ENCODE measurements at regions not wholly inside any gene's neighbourhood (a gene's known extent, or its start where the extent isn't known, plus 50 kb on each side); places are given as distances from the start of the nearest gene placed in this dataset.

DNA sequence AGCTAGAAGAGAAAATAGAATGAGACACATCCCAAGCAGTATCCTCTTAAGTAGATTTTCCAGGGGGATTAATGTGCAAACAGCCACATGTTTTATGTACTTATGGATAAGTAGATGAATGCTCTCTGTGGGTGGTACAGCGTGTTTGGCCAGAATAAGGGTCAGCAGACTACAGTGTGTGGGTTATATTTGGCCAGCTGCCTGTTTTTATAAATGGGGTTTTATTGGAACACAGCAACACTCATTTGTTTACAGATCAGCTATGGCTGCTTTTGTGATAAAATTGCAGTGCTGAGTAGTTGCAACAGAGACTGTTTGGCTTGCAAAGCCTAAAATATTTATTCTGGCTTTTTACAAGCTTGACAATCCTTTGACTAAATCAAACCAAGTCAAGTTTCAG lies 780.2 kb upstream of the SEL1L start:
- TF ChIP-seq Cebpa-rat (IDR thresholded peaks at IDR 0.05), result no peak
- H3K36me3 ChIP-seq, result no peaks in the 10 kb centered on the region
- H3K27me3 ChIP-seq, result no peaks in the 10 kb centered on the region
- H3K9me3 ChIP-seq (replicated peaks in 1 of 11), result peaks cover 11 to 21% (median 15%) of the 10 kb centered on the region in 11 experiments
- no peak overlapping the region for H3K4me2 ChIP-seq
- no peaks in the 10 kb centered on the region for H3K4me1 ChIP-seq
- H3K4me3 ChIP-seq, result no peak overlapping the region
- H4K20me1 ChIP-seq, result no peaks in the 10 kb centered on the region
- no peak overlapping the region for H3K27ac ChIP-seq
- no peak overlapping the region for H3K9ac ChIP-seq

DNA sequence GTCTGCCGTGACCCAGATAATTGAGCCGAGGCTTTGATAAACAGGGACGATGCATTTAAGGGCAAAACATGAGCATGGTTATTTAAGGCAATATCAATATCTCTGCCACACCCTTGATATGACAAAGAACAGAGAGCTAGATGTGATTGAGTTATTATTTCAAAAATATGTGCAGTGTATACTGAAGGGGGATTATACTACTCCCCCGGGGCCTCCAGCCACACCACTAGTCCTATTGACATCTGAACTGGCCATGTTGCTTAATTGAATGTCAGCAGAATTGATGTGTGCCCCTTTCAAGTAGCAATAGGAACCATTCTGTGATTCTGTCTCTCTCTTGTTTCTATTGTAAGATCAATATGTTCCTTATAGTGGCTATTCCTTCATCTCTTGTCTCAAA lies 794.8 kb upstream of the SEL1L start:
- H4K20me1 ChIP-seq, result no peaks in the 10 kb centered on the region
- H3K4me1 ChIP-seq, result no peaks in the 10 kb centered on the region
- peaks cover 7 to 17% (median 12%) of the 10 kb centered on the region in 11 experiments; a peak in 13 of 22 replicates for H3K9me3 ChIP-seq (replicated peaks in 1 of 11)
- no peak overlapping the region for H3K9ac ChIP-seq
- H3K36me3 ChIP-seq, result no peaks in the 10 kb centered on the region
- no peak overlapping the region for H3K4me2 ChIP-seq
- no peak for TF ChIP-seq Cebpa-rat (IDR thresholded peaks at IDR 0.05)
- H3K27me3 ChIP-seq, result no peaks in the 10 kb centered on the region
- no peak overlapping the region for H3K4me3 ChIP-seq
- H3K27ac ChIP-seq, result no peak overlapping the region

DNA sequence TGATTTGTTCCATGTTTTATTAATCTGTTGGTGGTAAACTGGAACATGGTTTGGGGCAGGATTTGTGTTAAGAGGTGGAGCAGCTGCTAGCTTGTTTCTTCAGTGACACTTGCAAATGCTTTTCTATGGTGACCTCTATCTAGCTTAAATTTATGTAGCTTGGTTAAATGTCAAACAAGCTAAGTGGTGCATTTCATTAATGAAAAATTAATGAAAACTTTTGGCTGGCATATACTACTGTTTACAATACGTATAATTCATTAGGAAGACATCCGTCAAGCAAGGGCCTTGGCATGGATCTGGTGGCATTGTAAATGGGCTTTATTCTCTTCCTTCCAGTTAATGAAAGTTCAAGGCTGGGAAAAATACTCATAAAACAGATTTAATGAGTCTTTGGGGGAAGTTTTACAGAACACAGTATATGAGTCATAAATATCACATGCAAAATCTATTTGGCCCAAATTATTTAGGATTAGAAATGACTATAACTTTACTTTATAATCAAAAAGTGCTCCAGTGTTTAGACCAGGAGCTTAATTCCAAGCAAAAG lies 807.7 kb upstream of the SEL1L start:
- H3K36me3 ChIP-seq, result no peaks in the 10 kb centered on the region
- no peaks in the 10 kb centered on the region; a peak in 1 of 22 replicates for H3K9me3 ChIP-seq (replicated peaks in 1 of 11)
- no peak overlapping the region for H3K27ac ChIP-seq
- no peak for TF ChIP-seq Cebpa-rat (IDR thresholded peaks at IDR 0.05)
- H3K27me3 ChIP-seq, result no peaks in the 10 kb centered on the region
- H3K4me2 ChIP-seq, result no peak overlapping the region
- H3K4me3 ChIP-seq, result no peak overlapping the region
- peaks cover 0 to 16% (median 0%) of the 10 kb centered on the region in 10 experiments; a peak in 2 of 20 replicates for H3K4me1 ChIP-seq
- no peak overlapping the region for H3K9ac ChIP-seq
- H4K20me1 ChIP-seq, result no peaks in the 10 kb centered on the region

DNA sequence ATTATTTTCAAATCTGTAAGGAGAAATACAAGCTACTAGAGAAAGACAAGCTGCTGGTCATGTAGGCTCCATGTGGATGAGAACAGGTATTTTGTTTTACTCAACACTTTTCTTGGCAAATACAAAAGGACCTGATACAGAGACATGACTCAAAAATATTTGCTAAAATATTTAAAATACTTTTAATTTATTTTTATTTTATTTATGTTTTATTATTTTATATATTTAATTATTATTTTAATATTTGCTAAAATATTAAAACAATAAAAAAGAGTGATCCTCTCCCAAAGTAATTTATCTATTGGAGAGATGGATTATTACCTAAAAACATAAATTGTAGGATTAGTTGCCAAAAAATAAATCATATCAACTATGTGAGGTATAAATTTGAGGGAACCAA lies 808.9 kb upstream of the SEL1L start:
- H3K4me1 ChIP-seq, result peaks cover 0 to 13% (median 0%) of the 10 kb centered on the region in 10 experiments; a peak in 2 of 20 replicates
- no peaks in the 10 kb centered on the region for H3K27me3 ChIP-seq
- H3K4me3 ChIP-seq, result no peak overlapping the region
- H4K20me1 ChIP-seq, result no peaks in the 10 kb centered on the region
- H3K4me2 ChIP-seq, result no peak overlapping the region
- no peaks in the 10 kb centered on the region; a peak in 1 of 22 replicates for H3K9me3 ChIP-seq (replicated peaks in 1 of 11)
- no peaks in the 10 kb centered on the region for H3K36me3 ChIP-seq
- H3K9ac ChIP-seq, result no peak overlapping the region
- no peak overlapping the region for H3K27ac ChIP-seq
- TF ChIP-seq Cebpa-rat (IDR thresholded peaks at IDR 0.05), result no peak

DNA sequence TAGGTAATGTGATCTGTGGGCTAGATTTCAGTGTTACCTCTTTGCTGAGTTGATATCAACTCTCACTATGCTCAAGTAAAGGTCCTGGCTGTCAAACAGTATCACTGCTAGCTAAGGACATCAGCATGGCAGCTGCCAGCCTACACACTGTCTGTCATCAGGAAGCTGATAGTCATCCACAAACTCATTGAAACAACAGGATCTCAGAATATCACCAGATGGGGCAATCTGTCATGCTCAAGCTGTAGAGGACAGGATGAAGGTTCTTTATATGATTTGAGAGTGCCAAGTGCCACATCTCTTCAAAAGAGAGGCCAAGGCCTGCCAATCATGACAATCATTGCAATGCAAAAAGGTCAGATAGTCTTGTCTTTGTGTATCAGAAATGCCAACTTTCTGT lies 811.5 kb upstream of the SEL1L start:
- TF ChIP-seq Cebpa-rat (IDR thresholded peaks at IDR 0.05), result no peak
- H3K27ac ChIP-seq, result no peak overlapping the region
- no peak overlapping the region for H3K4me2 ChIP-seq
- no peaks in the 10 kb centered on the region for H3K27me3 ChIP-seq
- H3K9me3 ChIP-seq (replicated peaks in 1 of 11), result no peaks in the 10 kb centered on the region; a peak in 1 of 22 replicates
- no peak overlapping the region for H3K9ac ChIP-seq
- H3K4me3 ChIP-seq, result no peak overlapping the region
- no peaks in the 10 kb centered on the region for H3K4me1 ChIP-seq
- H3K36me3 ChIP-seq, result no peaks in the 10 kb centered on the region
- no peaks in the 10 kb centered on the region for H4K20me1 ChIP-seq

DNA sequence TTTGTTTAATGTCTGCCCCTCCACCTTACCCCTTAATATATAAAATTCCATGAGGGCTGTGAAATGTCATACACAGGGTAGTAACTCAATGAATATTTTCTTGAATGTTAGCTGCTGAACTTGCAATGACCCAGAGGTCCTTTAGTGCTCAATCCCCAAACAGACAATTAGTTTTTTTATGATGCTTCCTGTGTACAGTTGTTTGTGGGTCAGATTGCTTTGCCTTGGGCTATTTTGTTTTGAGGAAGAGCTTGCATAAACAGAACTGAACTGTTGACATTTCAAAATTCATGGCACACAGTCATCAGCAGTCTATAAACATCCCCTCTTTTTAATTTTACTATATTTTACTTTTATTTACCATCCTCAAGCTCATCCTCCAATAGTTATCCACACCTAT lies 820.5 kb upstream of the SEL1L start:
- no peak overlapping the region for H3K27ac ChIP-seq
- H3K4me1 ChIP-seq, result peaks cover 0 to 7% (median 0%) of the 10 kb centered on the region in 10 experiments; a peak in 2 of 20 replicates
- no peaks in the 10 kb centered on the region for H3K9me3 ChIP-seq (replicated peaks in 1 of 11)
- TF ChIP-seq Cebpa-rat (IDR thresholded peaks at IDR 0.05), result no peak
- peak overlapping the region in 1 of 11 experiments; percentile 24; a peak in 1 of 22 replicates for H3K4me2 ChIP-seq
- H3K4me3 ChIP-seq, result no peak overlapping the region
- no peaks in the 10 kb centered on the region for H4K20me1 ChIP-seq
- H3K27me3 ChIP-seq, result no peaks in the 10 kb centered on the region
- no peak overlapping the region for H3K9ac ChIP-seq
- no peaks in the 10 kb centered on the region for H3K36me3 ChIP-seq

DNA sequence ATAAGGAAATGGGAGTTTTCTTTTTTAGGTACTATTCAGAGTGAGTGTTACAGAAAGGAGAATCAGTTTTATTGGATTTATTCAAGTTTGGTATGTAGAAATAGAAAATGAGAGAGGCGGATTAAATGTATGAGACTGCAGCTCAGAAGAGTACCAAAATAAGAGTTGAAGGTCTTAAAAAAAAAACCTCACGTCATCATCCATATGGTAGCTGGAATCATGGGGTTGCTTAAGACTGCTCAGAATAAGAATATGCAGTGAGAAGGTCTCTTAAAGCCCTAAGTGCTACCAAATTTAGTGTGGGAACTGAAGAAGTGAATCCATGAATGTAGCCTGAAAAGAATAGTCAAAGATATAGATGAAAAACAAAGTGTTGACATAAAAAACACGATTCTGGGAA lies 825.5 kb upstream of the SEL1L start:
- Histone ChIP-seq H3K9ac (no peak overlapping the region), H3K36me3 (no peaks in the 10 kb centered on the region), H3K4me3 (no peak overlapping the region), H3K27ac (no peak overlapping the region), H3K4me2 (no peak overlapping the region), H3K9me3 (replicated peaks in 1 of 11) (no peaks in the 10 kb centered on the region), H3K4me1 (peaks cover 0 to 2% (median 0%) of the 10 kb centered on the region in 10 experiments; a peak in 2 of 20 replicates), H4K20me1 (no peaks in the 10 kb centered on the region), H3K27me3 (no peaks in the 10 kb centered on the region)
- no peak for TF ChIP-seq Cebpa-rat (IDR thresholded peaks at IDR 0.05)

DNA sequence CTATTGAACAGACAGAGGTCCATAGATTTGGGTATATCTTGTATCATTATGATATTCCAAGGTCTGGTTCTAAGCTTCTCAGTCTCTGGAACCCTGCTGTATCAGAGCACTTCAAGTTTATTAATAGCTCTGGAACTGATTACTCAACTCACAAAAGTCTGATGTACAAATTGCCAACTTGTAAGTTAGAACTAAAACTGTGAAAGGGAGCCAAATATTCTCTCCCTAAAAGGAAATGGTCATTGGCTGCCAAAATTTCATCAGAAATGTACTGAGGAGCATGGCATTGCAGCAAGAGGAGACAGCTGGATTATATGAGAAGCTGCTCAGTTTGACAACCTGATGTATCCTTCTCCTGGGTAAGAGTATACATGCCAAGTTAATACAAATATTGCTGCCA lies 828.8 kb upstream of the SEL1L start:
- Histone ChIP-seq H3K27ac (no peak overlapping the region), H3K9me3 (replicated peaks in 1 of 11) (no peaks in the 10 kb centered on the region), H3K4me2 (no peak overlapping the region), H3K4me1 (peaks cover 0 to 7% (median 0%) of the 10 kb centered on the region in 10 experiments; a peak in 2 of 20 replicates), H4K20me1 (no peaks in the 10 kb centered on the region), H3K9ac (no peak overlapping the region), H3K36me3 (no peaks in the 10 kb centered on the region), H3K4me3 (no peak overlapping the region), H3K27me3 (no peaks in the 10 kb centered on the region)
- TF ChIP-seq Cebpa-rat (IDR thresholded peaks at IDR 0.05), result no peak

DNA sequence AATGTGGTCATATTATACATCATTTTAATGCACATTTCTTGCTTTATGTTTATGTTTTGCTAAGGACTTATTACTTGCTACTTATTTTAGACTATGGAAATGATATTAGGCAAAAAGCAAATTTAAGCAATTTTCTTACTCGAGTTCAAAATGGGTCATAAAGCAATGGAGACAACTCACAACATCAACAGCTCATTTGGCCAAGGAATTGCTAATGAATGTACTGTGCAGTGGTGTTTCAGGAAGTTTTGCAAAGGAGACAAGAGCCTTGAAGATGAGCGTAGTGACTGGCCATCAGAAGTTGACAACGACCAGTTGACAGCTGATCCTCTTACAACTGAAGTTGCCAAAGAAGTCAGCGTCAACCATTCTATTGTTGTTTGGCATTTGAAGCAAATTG lies 831.8 kb upstream of the SEL1L start:
- Histone ChIP-seq H3K36me3 (no peaks in the 10 kb centered on the region), H3K27ac (no peak overlapping the region), H3K4me2 (no peak overlapping the region), H3K27me3 (no peaks in the 10 kb centered on the region), H3K9ac (no peak overlapping the region), H3K9me3 (replicated peaks in 1 of 11) (no peaks in the 10 kb centered on the region), H3K4me3 (no peak overlapping the region), H3K4me1 (peaks cover 0 to 7% (median 0%) of the 10 kb centered on the region in 10 experiments; a peak in 2 of 20 replicates), H4K20me1 (no peaks in the 10 kb centered on the region)
- TF ChIP-seq Cebpa-rat (IDR thresholded peaks at IDR 0.05), result no peak

DNA sequence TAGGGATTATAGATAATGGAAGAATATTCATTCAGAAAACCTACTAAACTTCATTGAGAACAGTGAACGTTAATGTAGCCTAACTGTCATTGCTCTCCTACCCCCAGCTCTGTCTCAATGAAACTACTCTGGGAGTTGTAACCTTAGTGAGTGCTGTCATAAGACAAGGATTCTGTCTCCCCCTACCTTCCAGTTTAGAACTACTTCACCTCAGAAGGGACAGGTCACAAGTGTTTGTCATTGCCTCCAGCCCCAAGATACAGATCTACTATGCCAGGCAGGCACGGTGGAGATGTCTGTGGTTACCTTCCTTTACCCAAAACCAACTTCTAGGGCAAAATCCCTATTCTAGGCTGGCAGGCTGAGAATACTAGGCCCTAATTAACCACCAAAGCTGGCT lies 833.1 kb upstream of the SEL1L start:
- Histone ChIP-seq H3K4me1 (peaks cover 0 to 7% (median 0%) of the 10 kb centered on the region in 10 experiments; a peak in 2 of 20 replicates), H3K4me3 (no peak overlapping the region), H3K27ac (no peak overlapping the region), H3K9me3 (replicated peaks in 1 of 11) (no peaks in the 10 kb centered on the region), H3K4me2 (no peak overlapping the region), H3K9ac (no peak overlapping the region), H4K20me1 (no peaks in the 10 kb centered on the region), H3K36me3 (no peaks in the 10 kb centered on the region), H3K27me3 (no peaks in the 10 kb centered on the region)
- no peak for TF ChIP-seq Cebpa-rat (IDR thresholded peaks at IDR 0.05)

Data from BLaER1 treated with 17β-estradiol and CSF1 and Interleukin-3, amounts not matched to agents 10 nM and 100 nM (cell line).